NB4 (cell line): ENCODE measurements at regions not wholly inside any gene's neighbourhood (a gene's known extent, or its start where the extent isn't known, plus 50 kb on each side); places are given as distances from the start of the nearest gene placed in this dataset.

Experiments used
- MAX ChIP-seq: IDR thresholded peaks from 2 replicates; pipeline ENCODE4 v1.6.1; 2011; ENCODE audit warnings: low read depth, low read length
- MYC ChIP-seq: IDR thresholded peaks from 2 replicates; pipeline ENCODE4 v1.6.1; 2011; ENCODE audit warnings: low read depth, low read length
- POLR2A ChIP-seq: IDR thresholded peaks from 2 replicates; pipeline ENCODE4 v1.6.1; 2011; ENCODE audit warnings: mild to moderate bottlenecking; ENCODE audit not compliant: insufficient read length; ENCODE audit errors: extremely low read depth
- TF ChIP-seq, protein P1 (sequence below): IDR thresholded peaks from one replicate; pipeline ENCODE4 v1.5.1; 2012; ENCODE audit warnings: low read depth, low read length

DNA sequence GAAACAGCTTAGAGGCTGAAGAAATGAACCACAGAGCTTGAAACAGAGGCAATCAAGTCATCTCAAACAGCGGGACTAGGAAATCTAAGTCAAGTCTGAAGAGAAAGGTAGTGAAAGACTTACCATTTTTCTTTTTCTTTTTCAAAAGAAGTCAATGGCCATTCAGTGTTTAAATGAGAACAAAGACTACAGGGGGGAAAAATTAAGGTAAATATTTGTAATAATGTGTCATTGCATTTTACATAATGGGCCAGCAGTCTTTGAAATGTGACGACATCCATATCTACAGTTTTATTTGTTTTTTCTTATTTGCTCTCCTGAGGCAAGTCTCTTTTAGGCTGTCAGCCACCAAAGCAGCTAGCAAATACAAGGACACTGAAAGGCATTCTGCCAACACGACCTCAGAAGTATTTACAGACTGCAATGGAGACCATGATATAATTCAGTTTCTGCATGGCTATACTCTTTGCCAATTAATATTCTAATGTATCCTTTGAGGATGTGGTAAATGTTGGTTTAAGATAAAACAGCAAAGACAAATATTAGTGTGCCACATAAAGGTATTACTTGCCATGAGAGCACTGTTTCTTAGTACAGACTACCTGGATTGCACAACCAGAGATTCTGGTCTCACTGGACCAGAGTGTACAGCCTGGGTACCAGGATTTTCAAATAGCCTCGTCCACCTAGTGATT lies 307.0 kb upstream of the THBS1 start:
- TF ChIP-seq, protein P1, sequence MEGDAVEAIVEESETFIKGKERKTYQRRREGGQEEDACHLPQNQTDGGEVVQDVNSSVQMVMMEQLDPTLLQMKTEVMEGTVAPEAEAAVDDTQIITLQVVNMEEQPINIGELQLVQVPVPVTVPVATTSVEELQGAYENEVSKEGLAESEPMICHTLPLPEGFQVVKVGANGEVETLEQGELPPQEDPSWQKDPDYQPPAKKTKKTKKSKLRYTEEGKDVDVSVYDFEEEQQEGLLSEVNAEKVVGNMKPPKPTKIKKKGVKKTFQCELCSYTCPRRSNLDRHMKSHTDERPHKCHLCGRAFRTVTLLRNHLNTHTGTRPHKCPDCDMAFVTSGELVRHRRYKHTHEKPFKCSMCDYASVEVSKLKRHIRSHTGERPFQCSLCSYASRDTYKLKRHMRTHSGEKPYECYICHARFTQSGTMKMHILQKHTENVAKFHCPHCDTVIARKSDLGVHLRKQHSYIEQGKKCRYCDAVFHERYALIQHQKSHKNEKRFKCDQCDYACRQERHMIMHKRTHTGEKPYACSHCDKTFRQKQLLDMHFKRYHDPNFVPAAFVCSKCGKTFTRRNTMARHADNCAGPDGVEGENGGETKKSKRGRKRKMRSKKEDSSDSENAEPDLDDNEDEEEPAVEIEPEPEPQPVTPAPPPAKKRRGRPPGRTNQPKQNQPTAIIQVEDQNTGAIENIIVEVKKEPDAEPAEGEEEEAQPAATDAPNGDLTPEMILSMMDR: no peak
- TF ChIP-seq POLR2A (no peak), MAX (no peak), MYC (no peak)
